ENCODE measurements at regions not wholly inside any gene's neighbourhood (a gene's known extent, or its start where the extent isn't known, plus 50 kb on each side); places are given as distances from the start of the nearest gene placed in this dataset.

DNA sequence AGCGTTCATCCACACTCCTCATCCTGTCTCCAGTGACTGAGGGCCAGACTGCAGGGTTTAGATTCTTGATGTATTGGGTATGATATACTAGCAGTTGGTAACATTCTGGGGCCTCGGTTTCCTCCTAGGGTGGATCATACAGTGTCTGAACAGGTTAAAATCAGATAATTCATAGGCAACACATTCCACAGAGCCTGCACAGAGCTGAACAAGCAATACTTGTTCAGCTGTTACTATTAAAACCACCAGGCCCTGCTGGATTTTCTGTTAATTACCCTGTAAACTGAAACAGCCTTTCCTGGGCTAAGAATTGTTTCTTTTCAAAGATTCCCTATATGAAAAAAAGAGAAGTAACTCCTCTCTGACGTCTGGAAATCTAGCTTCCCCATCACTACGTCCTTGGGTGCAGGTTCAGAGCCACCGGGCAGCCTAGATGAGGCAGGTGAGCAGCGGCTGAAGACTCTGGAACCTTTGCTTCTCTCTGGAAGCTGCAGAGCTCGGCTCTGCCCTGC lies 1313.5 kb upstream of the WWC1 start:
- no peak overlapping the region for H3K27ac ChIP-seq (ENCODE audit: low read depth in 1 of 2, low read length in 2 of 2)
- WGBS, result 42% methylated on average over 7 of the region's 7 CpGs
- H3K36me3 ChIP-seq (ENCODE audit: control insufficient read depth in 4 of 4, insufficient read depth in 3 of 4, low read depth in 1 of 4, low read length in 3 of 4), result no peaks in the 10 kb centered on the region
- H3K4me1 ChIP-seq (ENCODE audit: control insufficient read depth in 4 of 4, insufficient read depth in 4 of 4, low read length in 3 of 4), result peaks cover 0 to 16% (median 11%) of the 10 kb centered on the region in 4 donors
- no peak overlapping the region for H3K4me3 ChIP-seq (ENCODE audit: low read depth in 1 of 3, low read length in 3 of 3)
- DNase-seq (ENCODE audit: low spot score), result no peak
- H3K9ac ChIP-seq (ENCODE audit: low read depth in 1 of 2, low read length in 2 of 2), result no peak overlapping the region
- H3K9me3 ChIP-seq (ENCODE audit: control insufficient read depth in 4 of 4, low read length in 3 of 4), result no peaks in the 10 kb centered on the region
- TF ChIP-seq RAD21 (IDR thresholded peaks at IDR 0.05) (no peak), SP1 (IDR thresholded peaks at IDR 0.05) (no peak), HNF4A (conservative IDR thresholded peaks at IDR 0.05) (no peak), YY1 (IDR thresholded peaks at IDR 0.05) (no peak), RXRA (IDR thresholded peaks at IDR 0.05) (no peak), EGR1 (IDR thresholded peaks at IDR 0.05; ENCODE audit: low read depth in 2 of 2) (no peak), HNF4G (IDR thresholded peaks at IDR 0.05) (no peak), GABPA (IDR thresholded peaks at IDR 0.05 in 1 of 2, conservative IDR thresholded peaks at IDR 0.05 in 1 of 2) (no peak), FOXA2 (IDR thresholded peaks at IDR 0.05) (no peak), JUND (IDR thresholded peaks at IDR 0.05) (no peak)
- TF ChIP-seq, protein P1, sequence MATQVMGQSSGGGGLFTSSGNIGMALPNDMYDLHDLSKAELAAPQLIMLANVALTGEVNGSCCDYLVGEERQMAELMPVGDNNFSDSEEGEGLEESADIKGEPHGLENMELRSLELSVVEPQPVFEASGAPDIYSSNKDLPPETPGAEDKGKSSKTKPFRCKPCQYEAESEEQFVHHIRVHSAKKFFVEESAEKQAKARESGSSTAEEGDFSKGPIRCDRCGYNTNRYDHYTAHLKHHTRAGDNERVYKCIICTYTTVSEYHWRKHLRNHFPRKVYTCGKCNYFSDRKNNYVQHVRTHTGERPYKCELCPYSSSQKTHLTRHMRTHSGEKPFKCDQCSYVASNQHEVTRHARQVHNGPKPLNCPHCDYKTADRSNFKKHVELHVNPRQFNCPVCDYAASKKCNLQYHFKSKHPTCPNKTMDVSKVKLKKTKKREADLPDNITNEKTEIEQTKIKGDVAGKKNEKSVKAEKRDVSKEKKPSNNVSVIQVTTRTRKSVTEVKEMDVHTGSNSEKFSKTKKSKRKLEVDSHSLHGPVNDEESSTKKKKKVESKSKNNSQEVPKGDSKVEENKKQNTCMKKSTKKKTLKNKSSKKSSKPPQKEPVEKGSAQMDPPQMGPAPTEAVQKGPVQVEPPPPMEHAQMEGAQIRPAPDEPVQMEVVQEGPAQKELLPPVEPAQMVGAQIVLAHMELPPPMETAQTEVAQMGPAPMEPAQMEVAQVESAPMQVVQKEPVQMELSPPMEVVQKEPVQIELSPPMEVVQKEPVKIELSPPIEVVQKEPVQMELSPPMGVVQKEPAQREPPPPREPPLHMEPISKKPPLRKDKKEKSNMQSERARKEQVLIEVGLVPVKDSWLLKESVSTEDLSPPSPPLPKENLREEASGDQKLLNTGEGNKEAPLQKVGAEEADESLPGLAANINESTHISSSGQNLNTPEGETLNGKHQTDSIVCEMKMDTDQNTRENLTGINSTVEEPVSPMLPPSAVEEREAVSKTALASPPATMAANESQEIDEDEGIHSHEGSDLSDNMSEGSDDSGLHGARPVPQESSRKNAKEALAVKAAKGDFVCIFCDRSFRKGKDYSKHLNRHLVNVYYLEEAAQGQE (IDR thresholded peaks at IDR 0.05), result no peak
- TF ChIP-seq, protein P2, sequence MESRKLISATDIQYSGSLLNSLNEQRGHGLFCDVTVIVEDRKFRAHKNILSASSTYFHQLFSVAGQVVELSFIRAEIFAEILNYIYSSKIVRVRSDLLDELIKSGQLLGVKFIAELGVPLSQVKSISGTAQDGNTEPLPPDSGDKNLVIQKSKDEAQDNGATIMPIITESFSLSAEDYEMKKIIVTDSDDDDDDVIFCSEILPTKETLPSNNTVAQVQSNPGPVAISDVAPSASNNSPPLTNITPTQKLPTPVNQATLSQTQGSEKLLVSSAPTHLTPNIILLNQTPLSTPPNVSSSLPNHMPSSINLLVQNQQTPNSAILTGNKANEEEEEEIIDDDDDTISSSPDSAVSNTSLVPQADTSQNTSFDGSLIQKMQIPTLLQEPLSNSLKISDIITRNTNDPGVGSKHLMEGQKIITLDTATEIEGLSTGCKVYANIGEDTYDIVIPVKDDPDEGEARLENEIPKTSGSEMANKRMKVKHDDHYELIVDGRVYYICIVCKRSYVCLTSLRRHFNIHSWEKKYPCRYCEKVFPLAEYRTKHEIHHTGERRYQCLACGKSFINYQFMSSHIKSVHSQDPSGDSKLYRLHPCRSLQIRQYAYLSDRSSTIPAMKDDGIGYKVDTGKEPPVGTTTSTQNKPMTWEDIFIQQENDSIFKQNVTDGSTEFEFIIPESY (IDR thresholded peaks at IDR 0.05), result no peak
- TF ChIP-seq, protein P3, sequence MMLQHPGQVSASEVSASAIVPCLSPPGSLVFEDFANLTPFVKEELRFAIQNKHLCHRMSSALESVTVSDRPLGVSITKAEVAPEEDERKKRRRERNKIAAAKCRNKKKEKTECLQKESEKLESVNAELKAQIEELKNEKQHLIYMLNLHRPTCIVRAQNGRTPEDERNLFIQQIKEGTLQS (IDR thresholded peaks at IDR 0.05), result no peak
- TF ChIP-seq, protein P4, sequence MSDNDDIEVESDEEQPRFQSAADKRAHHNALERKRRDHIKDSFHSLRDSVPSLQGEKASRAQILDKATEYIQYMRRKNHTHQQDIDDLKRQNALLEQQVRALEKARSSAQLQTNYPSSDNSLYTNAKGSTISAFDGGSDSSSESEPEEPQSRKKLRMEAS (IDR thresholded peaks at IDR 0.05), result no peak
- H3K27me3 ChIP-seq (ENCODE audit: control insufficient read depth in 4 of 4, insufficient read depth in 4 of 4, low read length in 3 of 4), result peaks cover 0 to 14% (median 11%) of the 10 kb centered on the region in 4 donors

DNA sequence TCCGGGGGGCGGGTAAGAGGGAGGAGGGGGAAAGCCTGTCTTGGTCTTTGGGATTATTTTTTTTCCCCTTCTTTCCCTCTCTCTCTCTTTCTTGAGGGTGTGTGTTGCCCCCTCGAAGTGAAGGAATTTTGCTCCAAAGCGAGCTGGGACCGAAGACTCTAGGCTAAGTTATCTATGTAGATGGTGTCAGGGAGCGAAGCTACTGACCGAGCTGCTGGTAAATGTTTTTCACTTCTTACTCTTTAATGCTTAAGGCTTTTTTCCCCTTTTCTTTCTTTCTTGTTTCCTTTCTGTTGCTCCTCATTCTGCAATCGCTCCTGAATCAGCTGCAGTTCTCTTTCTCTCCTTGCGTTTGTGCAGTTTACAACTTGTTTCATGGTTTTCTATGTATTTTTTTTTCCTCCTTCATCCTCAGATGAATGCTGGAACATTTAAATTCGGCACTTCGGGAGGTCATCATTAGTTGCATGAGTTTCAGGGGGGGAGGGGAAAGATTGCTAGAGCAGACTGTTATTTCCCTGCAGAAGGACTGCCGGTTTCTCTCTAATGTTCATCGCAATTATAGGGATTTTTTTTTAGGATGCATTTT lies 1312.0 kb upstream of the WWC1 start:
- Histone ChIP-seq H3K9ac (ENCODE audit: low read depth in 1 of 2, low read length in 2 of 2) (no peak overlapping the region), H3K27ac (ENCODE audit: low read depth in 1 of 2, low read length in 2 of 2) (no peak overlapping the region), H3K4me1 (ENCODE audit: control insufficient read depth in 4 of 4, insufficient read depth in 4 of 4, low read length in 3 of 4) (peaks cover 0 to 16% (median 11%) of the 10 kb centered on the region in 4 donors), H3K36me3 (ENCODE audit: control insufficient read depth in 4 of 4, insufficient read depth in 3 of 4, low read depth in 1 of 4, low read length in 3 of 4) (no peaks in the 10 kb centered on the region), H3K4me3 (ENCODE audit: low read depth in 1 of 3, low read length in 3 of 3) (peak overlapping the region in 1 of 3 donors; percentile 32), H3K27me3 (ENCODE audit: control insufficient read depth in 4 of 4, insufficient read depth in 4 of 4, low read length in 3 of 4) (peaks cover 0 to 14% (median 11%) of the 10 kb centered on the region in 4 donors), H3K9me3 (ENCODE audit: control insufficient read depth in 4 of 4, low read length in 3 of 4) (no peaks in the 10 kb centered on the region)
- DNase-seq (ENCODE audit: low spot score), result no peak
- WGBS, result 2% methylated on average over 13 of the region's 13 CpGs
- no peak for TF ChIP-seq EGR1 (IDR thresholded peaks at IDR 0.05; ENCODE audit: low read depth in 2 of 2)
- no peak for TF ChIP-seq FOXA1 (IDR thresholded peaks at IDR 0.05)
- TF ChIP-seq TAF1 (conservative IDR thresholded peaks at IDR 0.05), result no peak
- no peak for TF ChIP-seq RAD21 (IDR thresholded peaks at IDR 0.05)

Data from liver (tissue), 7 donors.